NCI-H1092 treated with DMSO at 0.1 percent for 48 hours (cell line): ENCODE measurements at regions not wholly inside any gene's neighbourhood (a gene's known extent, or its start where the extent isn't known, plus 50 kb on each side); places are given as distances from the start of the nearest gene placed in this dataset.
A peak's percentile ranks its signal among the peaks of the same experiment; 100 is the strongest.

ENCODE experiments used
- DNase-seq: peaks from one replicate; lab custom pipeline; 2025; lab: John Stamatoyannopoulos, UW

DNA sequence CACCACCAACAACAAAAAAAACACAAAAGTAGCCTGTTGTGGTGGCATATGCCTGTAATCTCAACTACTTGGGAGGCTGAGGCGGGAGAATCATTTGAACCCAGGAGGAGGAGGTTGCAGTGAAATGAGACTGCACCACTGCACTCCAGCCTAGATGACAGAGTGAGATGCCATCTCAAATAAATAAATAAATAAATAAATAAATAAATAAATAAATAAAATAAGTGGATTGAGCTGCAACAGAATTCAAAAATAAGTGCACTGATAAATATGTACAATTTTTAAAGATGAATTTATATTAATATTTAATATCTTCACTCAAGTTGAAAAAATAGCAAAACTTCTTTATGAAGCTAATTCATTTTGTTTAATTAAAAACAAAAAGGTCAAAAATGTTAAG is 259.6 kb downstream of the IRX2 start:
- DNase-seq, result no peak

GRCh38 chr5:2489306-2489705 is 262.2 kb downstream of the IRX2 start:
- no peak for DNase-seq

GRCh38 chr5:2488593-2488992 is 262.9 kb downstream of the IRX2 start:
- no peak for DNase-seq

GRCh38 chr5:2487152-2487763 is 264.2 kb downstream of the IRX2 start:
- no peak for DNase-seq

DNA sequence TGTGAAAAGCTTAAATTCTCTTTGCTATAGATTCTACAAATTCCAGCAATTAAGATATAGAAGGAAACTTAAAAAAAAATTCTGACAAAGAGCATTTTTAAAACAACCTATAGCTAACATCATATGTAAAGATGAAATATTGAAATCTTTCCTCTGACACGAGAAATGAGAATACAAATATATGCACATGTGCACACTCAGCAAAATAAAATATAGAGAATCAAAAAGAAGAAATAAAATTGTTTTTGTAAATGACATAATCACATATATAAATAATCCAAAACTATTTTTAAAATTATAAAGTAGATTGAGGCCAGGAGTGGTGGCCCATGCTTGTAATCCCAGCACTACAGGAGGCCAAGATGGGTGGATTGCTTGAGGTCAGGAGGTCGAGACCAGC is 265.1 kb downstream of the IRX2 start:
- DNase-seq, result no peak

DNA sequence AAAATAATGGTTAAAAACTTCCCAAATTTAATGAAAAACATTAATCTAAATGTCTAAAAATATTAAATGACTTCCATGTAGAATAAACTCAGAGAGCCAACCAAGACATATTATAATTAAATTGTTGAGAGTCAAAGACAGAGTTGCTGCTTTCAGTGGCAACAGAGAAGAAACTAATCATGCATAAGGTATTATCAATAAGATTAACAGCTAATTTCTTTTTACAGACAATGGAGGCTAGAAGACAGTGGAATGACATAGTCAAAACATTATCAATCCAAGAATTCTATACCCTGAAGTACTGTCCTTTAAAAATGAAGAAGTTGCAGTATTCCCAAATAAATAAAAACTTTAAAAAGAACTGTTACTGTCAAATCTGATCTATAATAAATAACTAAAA is 268.7 kb downstream of the IRX2 start:
- DNase-seq, result no peak

DNA sequence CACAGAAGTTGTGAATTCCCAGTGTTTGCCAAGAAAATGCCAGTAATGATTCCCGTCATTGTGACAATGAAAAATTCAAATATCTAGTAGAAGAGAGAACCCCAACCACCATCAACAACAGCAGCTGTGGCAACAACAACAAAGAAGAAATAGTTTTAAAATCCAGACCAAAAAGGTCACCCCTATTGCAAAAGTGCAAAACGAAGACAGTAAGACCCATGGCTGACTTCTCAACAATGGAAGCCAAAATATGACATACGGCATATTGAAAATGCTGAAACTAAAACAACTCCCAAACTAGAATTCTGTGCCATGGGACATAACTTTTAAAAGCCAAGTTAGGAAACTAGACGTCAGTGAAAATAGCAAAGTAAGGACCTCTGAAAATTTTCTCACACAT is 270.6 kb downstream of the IRX2 start:
- DNase-seq, result no peak

DNA sequence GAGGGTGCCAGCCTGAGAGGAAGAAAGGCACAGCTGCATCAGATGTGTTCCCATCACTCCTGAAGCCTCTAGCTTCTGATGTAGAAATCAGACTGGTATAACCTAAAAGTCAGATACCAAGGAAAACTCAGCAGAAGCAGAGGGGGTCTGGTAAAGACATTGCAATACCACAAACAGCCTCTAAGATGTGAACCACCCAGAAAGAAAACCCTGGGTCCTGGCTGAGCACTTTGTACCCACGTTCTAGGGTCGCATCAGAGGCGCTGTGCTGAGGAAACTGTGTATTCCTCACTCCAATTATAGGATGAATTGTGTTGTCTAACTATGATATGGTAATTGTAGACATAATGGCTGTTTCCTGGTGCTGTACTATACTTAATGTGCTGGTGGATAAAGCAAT is 275.6 kb downstream of the IRX2 start:
- DNase-seq, result no peak

DNA sequence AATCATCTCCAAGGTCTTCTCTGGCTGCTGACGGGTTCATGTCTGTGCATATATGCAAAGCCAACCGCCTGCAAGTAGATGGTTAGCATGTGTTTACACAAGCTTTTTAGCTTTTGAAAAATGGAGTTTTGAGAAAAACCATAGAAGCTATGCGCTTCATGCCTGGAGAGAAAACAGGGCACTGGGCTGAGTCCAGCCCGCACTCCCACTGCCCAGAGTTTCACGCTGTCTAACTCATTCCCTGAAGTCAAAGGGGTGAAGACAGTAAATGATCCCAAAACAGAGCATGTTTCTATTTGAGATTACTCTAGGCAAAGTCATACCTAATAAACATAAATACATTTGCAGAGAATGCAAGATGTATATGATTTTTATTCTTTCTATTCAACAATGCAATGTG is 278.8 kb downstream of the IRX2 start:
- DNase-seq, result no peak

DNA sequence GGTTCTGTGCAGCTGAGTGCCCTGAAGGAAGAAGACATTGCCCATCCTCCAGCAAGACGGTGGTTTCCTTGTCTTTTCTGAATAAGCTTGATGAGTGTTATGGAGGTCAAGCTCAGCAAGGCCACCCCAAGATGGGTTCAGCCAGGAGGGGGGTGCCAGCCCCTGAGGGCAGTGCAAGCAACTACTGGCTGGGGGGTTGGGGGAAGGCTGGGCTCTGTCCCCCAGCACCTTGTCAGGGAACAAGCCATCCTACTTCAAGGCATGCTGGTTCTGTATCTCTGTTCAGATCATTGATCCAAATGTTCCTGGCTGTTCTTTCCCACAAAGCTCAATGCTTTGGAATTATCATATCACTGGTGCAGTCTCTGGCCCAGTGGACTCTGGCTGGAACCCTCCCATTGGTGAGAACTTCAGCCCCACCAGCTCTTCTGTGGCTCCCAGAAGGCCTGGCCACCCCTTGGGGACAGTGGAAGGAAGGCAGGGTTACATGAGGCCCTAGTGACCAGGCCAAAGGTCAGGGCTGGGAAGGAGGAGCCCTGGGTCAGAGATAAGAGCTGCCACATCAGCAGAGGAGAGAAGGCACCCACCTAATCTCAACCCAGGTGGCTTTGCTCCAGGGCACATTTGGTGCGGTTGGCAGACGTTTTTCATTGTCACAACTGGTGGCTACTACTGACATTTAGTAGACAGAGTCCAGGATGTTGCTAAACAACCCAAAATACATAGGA is 280.2 kb downstream of the IRX2 start:
- DNase-seq, result no peak

- no peak for DNase-seq
Observed at GRCh38 chr5:2466966-2467365, 284.5 kb downstream of the IRX2 start.

GRCh38 chr5:2465383-2465782 is 286.1 kb downstream of the IRX2 start:
- DNase-seq, result peak; percentile 42

GRCh38 chr5:2464141-2464540 is 287.3 kb downstream of the IRX2 start:
- no peak for DNase-seq

DNA sequence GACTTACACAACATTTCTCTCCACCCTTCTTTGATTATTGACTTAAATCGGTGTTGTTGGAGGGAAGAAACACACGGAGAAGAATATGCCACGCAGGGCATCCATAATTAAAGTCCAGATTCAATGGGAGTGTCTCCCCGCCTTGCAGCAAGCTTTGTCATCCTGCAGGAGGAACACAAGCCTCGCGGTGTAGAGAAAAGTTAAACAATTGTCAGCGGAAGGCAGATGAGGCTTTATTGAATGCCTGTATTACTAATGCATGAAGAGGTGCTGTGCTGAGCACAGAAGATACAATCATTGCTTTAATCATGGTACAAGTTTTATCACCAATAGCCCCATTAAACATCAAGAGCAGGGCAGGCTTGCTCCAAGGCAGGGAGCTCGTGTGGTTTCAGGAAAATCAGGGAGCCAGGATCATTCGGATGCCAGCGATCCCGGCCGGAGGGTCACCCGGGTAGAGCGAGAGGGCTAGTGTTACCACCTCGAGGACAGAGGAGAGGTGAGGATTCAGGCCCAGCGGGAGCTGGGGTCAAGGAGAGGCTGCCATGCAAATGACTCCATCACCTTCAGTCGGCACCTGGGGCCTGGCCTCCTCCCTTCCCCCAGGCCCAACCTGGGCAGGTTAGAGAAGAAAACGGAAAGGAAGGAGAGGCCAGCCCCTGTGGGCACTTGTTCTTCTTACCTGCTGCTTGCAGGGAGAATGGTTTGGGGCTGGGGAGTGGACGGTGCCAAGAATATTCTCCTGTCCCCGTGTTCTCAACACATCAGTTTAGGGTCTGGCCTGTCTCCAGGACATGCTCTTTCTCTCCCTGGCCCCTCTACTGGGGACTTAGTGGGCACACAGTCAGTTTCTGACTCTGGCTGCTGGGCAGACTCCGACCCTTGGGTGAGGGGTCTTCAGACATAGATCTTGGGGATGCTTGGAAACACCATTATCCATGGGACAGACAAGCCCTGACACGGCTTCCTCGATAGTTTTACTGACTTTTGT is 289.5 kb downstream of the IRX2 start:
- DNase-seq, result no peak

DNA sequence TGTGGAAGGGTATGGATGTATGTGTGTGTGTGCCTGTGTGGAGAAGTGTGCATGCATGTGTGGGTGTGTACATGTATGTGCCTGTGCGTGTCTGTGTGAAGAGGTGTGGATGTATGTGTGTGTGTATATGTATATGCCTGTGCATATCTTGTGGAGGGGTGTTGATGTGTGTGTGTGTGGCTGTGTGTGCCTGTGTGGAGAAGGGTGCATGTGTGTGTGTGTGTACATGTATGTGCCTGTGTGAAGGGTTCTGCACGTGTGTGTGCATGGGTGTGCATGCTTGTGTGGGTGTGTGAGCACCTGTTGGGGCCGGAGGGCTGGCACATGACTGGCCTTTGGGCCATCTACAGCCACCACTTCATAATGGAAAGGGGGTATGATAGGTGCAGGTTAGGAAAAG is 291.4 kb downstream of the IRX2 start:
- DNase-seq, result no peak

DNA sequence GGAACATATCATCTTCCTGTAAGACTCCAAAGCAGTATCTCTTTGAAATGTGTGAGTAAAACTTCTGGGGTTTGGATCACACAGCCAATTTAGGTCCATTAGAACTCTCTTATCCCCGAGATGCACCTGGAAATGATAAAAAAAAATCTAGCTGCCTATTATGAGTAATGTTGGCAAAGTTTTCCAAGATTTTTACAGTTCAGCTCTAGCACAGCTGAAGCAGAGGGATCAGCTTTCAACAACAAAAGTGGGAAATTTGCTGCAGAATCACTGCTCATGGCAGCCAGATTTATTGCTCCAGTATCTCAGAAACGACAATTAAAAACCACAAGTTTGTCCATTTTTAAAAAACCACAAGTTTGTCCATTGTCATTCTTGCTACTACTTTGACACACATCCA is 292.2 kb downstream of the IRX2 start:
- no peak for DNase-seq

DNA sequence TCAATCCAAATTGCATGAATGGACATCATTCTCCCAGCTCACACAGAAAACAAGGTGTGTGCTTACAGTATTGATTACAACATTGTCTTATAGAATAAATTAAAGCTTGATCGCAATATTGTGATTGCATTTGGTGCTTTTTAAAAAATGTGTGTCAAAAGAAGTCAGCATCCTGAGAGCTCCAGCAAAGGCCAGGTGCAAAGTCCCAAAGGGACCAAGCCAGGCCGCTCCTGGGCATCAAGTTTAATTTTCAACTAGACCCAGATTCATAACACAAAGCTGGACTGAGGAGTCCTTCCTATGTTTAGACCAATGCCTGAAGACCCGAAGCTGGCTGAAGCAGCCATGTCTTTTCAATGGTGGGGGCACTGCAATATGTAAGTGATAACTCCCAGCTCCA is 295.6 kb downstream of the IRX2 start:
- no peak for DNase-seq

DNA sequence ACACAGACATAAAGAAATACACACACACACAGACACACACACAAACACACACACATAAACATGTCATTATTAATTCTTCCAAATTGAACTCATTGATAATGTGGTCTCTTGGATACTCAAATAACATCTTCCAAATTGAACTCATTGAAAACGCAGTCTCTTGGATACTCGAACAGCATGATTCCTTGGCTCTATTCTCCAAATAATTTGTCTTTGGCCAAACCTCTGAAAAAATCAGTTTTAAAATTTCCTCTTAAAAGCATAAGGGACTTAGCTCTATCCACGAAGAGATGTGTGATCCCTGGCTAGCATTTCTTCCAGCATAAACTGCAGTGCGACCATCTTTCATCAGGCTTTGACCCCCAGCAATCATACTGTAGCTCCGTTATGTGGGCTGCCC is 296.6 kb downstream of the IRX2 start:
- DNase-seq, result no peak

- DNase-seq, result no peak
Observed at GRCh38 chr5:2453781-2454180, 297.7 kb downstream of the IRX2 start.

- DNase-seq, result peak; percentile 49
Observed at GRCh38 chr5:2451100-2451499, 300.4 kb downstream of the IRX2 start.

- no peak for DNase-seq
Observed at GRCh38 chr5:2442496-2443354, 308.8 kb downstream of the IRX2 start.
